ENCODE measurements at regions not wholly inside any gene's neighbourhood (a gene's known extent, or its start where the extent isn't known, plus 50 kb on each side); places are given as distances from the start of the nearest gene placed in this dataset.

DNA sequence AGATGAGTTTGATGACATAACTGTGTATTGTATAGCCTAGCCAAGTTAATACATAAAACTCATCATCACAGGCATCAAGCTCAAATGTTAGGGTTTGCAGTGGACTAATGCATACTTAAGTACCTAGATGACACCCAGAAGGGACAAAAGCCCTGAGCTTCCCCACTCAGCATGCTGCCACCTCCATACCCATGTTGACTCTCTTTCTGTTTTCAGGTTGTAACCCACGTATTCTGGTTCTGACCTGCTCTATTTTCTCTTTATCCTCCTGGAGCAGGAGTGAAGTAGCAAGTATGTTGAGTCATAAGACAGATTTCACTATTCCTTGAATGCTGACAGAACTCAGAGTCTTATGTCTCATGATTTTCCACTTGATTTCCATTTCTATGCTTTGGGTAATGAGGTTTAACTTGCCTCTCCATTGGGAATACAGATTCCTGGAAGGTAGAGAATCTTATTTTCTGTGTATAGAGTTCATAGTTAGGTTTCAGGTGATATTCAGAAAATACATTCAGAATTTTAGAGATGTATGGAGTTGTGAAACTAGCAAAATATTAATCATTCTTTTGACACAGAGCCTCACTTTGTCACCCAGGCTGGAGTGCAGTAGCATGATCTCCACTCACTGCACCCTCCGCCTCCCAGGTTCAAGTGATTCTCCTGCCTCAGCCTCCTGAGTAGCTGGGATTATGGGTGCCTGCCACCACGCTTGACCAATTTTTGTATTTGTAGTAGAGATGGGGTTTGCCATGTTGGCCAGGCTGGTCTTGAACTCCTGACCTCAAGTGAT lies 122.5 kb upstream of the KCNJ15 start:
- Histone ChIP-seq H3K36me3 (ENCODE audit: insufficient read depth) (no peaks in the 10 kb centered on the region), H3K27ac (no peak overlapping the region), H3K27me3 (ENCODE audit: insufficient read depth, low read depth) (no peaks in the 10 kb centered on the region), H3K4me1 (ENCODE audit: low read depth, poor library complexity, severe bottlenecking) (no peaks in the 10 kb centered on the region), H2AFZ (ENCODE audit: low read depth) (no peak overlapping the region), H3K79me2 (ENCODE audit: insufficient read depth, low read depth) (no peaks in the 10 kb centered on the region), H3K9ac (no peak overlapping the region), H4K20me1 (ENCODE audit: insufficient read depth) (no peaks in the 10 kb centered on the region), H3K4me3 (IDR thresholded peaks at IDR 0.05; ENCODE audit: insufficient read depth, low read depth, low read length) (no peak overlapping the region), H3K4me2 (no peak overlapping the region)
- TF ChIP-seq, protein P1, sequence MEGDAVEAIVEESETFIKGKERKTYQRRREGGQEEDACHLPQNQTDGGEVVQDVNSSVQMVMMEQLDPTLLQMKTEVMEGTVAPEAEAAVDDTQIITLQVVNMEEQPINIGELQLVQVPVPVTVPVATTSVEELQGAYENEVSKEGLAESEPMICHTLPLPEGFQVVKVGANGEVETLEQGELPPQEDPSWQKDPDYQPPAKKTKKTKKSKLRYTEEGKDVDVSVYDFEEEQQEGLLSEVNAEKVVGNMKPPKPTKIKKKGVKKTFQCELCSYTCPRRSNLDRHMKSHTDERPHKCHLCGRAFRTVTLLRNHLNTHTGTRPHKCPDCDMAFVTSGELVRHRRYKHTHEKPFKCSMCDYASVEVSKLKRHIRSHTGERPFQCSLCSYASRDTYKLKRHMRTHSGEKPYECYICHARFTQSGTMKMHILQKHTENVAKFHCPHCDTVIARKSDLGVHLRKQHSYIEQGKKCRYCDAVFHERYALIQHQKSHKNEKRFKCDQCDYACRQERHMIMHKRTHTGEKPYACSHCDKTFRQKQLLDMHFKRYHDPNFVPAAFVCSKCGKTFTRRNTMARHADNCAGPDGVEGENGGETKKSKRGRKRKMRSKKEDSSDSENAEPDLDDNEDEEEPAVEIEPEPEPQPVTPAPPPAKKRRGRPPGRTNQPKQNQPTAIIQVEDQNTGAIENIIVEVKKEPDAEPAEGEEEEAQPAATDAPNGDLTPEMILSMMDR (conservative IDR thresholded peaks at IDR 0.05; ENCODE audit: low read depth, low read length): no peak

DNA sequence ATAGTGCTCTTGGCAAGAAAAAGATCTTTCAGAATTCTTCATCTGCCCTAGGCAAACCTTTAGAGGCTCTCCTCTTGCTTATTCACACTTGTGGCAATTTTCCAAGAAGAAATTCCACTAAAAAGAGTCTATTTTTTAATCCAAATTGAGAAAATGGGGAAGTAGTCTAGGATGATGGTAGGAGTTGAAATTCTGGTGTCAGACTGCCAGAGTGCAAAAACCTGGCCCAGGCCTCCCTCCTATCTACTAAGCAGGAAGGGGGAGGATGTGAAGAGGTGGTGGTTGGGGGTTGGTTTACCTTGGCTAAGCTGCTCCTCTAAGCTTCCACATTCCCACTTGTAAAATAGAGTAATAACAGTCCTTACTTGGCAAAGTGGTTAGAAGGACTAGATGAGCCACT lies 120.6 kb upstream of the KCNJ15 start:
- TF ChIP-seq, protein P1 (conservative IDR thresholded peaks at IDR 0.05; ENCODE audit: low read depth, low read length): no peak
- H3K27me3 ChIP-seq (ENCODE audit: insufficient read depth, low read depth): no peaks in the 10 kb centered on the region
- H2AFZ ChIP-seq (ENCODE audit: low read depth): no peak overlapping the region
- H3K36me3 ChIP-seq (ENCODE audit: insufficient read depth): no peaks in the 10 kb centered on the region
- no peaks in the 10 kb centered on the region for H3K4me1 ChIP-seq (ENCODE audit: low read depth, poor library complexity, severe bottlenecking)
- H3K9ac ChIP-seq: no peak overlapping the region
- no peaks in the 10 kb centered on the region for H3K79me2 ChIP-seq (ENCODE audit: insufficient read depth, low read depth)
- no peak overlapping the region for H3K27ac ChIP-seq
- H4K20me1 ChIP-seq (ENCODE audit: insufficient read depth): no peaks in the 10 kb centered on the region
- no peak overlapping the region for H3K4me2 ChIP-seq
- H3K4me3 ChIP-seq (IDR thresholded peaks at IDR 0.05; ENCODE audit: insufficient read depth, low read depth, low read length): no peak overlapping the region

DNA sequence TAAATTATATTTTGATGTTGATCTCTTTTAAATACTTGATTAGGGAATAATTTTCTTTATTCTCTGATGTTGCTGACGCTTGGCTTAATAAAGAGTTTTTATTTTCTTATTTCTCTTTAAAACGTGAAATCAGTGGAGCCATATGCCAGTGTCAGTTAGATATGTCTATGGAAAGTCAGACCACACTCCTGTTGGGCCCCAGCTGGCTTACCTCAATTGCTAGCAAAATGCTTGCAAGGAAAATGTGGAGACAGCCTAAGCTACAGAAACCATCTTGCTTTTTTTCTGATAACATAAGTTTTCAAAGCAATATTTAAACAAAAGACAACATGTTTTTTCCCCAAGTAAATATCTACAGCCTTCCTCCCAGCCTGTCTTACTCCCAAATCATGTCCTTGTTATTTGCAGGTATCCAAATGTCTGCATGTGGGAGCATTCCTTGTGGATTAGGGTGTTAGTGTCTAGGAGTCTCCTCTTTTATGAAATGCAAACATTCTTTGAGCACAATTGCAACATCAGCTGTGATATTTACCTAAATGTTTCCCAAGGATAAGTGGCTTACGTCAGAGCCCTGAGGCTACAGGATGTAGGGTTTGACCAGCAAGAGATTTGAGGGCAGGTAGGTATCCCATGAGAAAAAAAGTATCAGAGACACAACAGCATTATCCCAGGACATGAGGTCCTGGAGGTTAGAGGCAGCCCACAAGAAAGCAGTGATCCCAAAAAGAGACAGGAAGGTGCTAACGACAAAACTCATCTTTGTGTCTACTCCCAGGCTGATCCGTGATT lies 117.2 kb upstream of the KCNJ15 start:
- Histone ChIP-seq H3K9ac (no peak overlapping the region), H3K4me2 (no peak overlapping the region), H3K4me1 (ENCODE audit: low read depth, poor library complexity, severe bottlenecking) (no peaks in the 10 kb centered on the region), H2AFZ (ENCODE audit: low read depth) (no peak overlapping the region), H3K79me2 (ENCODE audit: insufficient read depth, low read depth) (no peaks in the 10 kb centered on the region), H4K20me1 (ENCODE audit: insufficient read depth) (no peaks in the 10 kb centered on the region), H3K27ac (no peak overlapping the region), H3K4me3 (IDR thresholded peaks at IDR 0.05; ENCODE audit: insufficient read depth, low read depth, low read length) (no peak overlapping the region), H3K27me3 (ENCODE audit: insufficient read depth, low read depth) (no peaks in the 10 kb centered on the region), H3K36me3 (ENCODE audit: insufficient read depth) (no peaks in the 10 kb centered on the region)
- TF ChIP-seq, protein P1 (conservative IDR thresholded peaks at IDR 0.05; ENCODE audit: low read depth, low read length): no peak

DNA sequence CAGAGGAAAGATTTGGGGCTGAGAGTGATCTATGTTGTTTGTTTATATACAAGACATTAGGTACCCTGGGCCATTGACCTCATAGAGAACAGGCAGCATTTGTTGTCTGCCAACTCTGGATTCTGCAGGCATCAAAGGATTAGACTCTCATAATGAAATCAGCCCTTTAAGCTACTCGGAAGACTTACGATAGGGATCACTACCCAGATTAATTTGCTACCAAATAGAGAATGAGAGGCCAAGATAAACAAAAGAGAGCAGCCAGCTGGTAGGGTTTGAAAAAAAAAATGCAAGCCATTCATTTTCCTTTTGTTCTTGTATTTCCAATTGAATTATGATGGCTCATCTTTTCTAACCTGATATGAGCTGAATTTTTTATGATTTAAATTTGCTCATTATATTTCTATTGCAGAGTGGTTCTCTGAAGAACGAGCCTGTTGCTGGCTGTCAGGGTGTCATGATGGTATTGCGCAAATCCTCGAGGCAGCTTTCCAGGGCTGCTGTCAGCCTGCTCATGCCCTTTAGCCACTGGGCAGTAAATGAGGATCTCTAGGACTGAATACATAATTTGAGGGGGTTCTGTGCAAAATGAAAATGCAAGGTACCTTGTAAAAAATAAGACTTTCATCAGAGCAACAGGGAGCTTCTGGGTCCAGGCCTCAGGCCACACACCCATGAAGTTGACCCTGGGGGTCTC lies 116.4 kb upstream of the KCNJ15 start:
- TF ChIP-seq, protein P1 (conservative IDR thresholded peaks at IDR 0.05; ENCODE audit: low read depth, low read length): no peak

More for the DNA sequence above, 116.4 kb upstream of the KCNJ15 start:
- Histone ChIP-seq H4K20me1 (ENCODE audit: insufficient read depth) (no peaks in the 10 kb centered on the region), H3K4me3 (IDR thresholded peaks at IDR 0.05; ENCODE audit: insufficient read depth, low read depth, low read length) (no peak overlapping the region), H3K79me2 (ENCODE audit: insufficient read depth, low read depth) (no peaks in the 10 kb centered on the region), H3K9ac (no peak overlapping the region), H3K4me1 (ENCODE audit: low read depth, poor library complexity, severe bottlenecking) (no peaks in the 10 kb centered on the region), H3K36me3 (ENCODE audit: insufficient read depth) (no peaks in the 10 kb centered on the region), H3K27me3 (ENCODE audit: insufficient read depth, low read depth) (no peaks in the 10 kb centered on the region), H3K4me2 (no peak overlapping the region), H2AFZ (ENCODE audit: low read depth) (no peak overlapping the region), H3K27ac (no peak overlapping the region)

Measured in KMS-11 (cell line).